GM10266 (cell line): ENCODE measurements at regions not wholly inside any gene's neighbourhood (a gene's known extent, or its start where the extent isn't known, plus 50 kb on each side); places are given as distances from the start of the nearest gene placed in this dataset.

Experiments used
- DNase-seq: peaks from one replicate; pipeline ENCODE4 v3.0.0; 2012; ENCODE audit errors: extremely low spot score
- CTCF ChIP-seq: IDR thresholded peaks from 2 replicates; pipeline ENCODE4 v1.5.1; 2012; ENCODE audit warnings: mild to moderate bottlenecking, low read depth; ENCODE audit not compliant: control insufficient read depth, insufficient read depth; ENCODE audit errors: missing control alignments

GRCh38 chr5:4081466-4081865 is 485.8 kb downstream of the IRX1 start:
- no peak for TF ChIP-seq CTCF
- no peak for DNase-seq

- TF ChIP-seq CTCF: no peak
- no peak for DNase-seq
Observed at GRCh38 chr5:4082966-4083564, 487.4 kb downstream of the IRX1 start.

GRCh38 chr5:4083591-4084337 is 488.1 kb downstream of the IRX1 start:
- TF ChIP-seq CTCF: no peak
- no peak for DNase-seq

GRCh38 chr5:4086081-4086480 is 490.4 kb downstream of the IRX1 start:
- no peak for DNase-seq
- TF ChIP-seq CTCF: no peak

- no peak for TF ChIP-seq CTCF
- DNase-seq: no peak
Observed at GRCh38 chr5:4087110-4087509, 491.5 kb downstream of the IRX1 start.

GRCh38 chr5:4089087-4089486 is 493.5 kb downstream of the IRX1 start:
- no peak for TF ChIP-seq CTCF
- no peak for DNase-seq

GRCh38 chr5:4093236-4093635 is 497.6 kb downstream of the IRX1 start:
- no peak for DNase-seq
- TF ChIP-seq CTCF: no peak
